DOHH2 (cell line): ENCODE measurements at regions not wholly inside any gene's neighbourhood (a gene's known extent, or its start where the extent isn't known, plus 50 kb on each side); places are given as distances from the start of the nearest gene placed in this dataset.

Source experiments
- H3F3A ChIP-seq: fragments of 200-600 bp; sonication (generic), shearing (Covaris generic); 2 replicates; pipeline ENCODE4 v1.6.0; 2016; ENCODE audit warnings: antibody characterized with exemption, mild to moderate bottlenecking; ENCODE audit not compliant: control insufficient read depth, insufficient read depth
- H3K27ac ChIP-seq: fragments of 200-600 bp; sonication (generic); 2 replicates; pipeline ENCODE4 v1.5.1; 2014; ENCODE audit warnings: low read depth, mild to moderate bottlenecking, low read length, moderate library complexity
- H3K27me3 ChIP-seq: fragments of 200-600 bp; sonication (generic); 2 replicates; pipeline ENCODE4 v1.6.1; 2014; ENCODE audit warnings: mild to moderate bottlenecking, low read length, mixed read lengths; ENCODE audit not compliant: control insufficient read depth
- H3K36me3 ChIP-seq: fragments of 200-600 bp; sonication (generic); 2 replicates; pipeline ENCODE4 v1.6.1; 2014; ENCODE audit warnings: mild to moderate bottlenecking, low read length, moderate library complexity, mixed read lengths; ENCODE audit not compliant: control insufficient read depth
- H3K4me1 ChIP-seq: fragments of 200-600 bp; sonication (generic); 2 replicates; pipeline ENCODE4 v1.6.1; 2014; ENCODE audit warnings: mild to moderate bottlenecking, low read length, mixed read lengths; ENCODE audit not compliant: control insufficient read depth
- H3K4me2 ChIP-seq: fragments of 200-600 bp; sonication (generic); 2 replicates; pipeline ENCODE4 v1.6.0; 2014; ENCODE audit warnings: mild to moderate bottlenecking, low read length, moderate library complexity
- H3K4me3 ChIP-seq: fragments of 200-600 bp; sonication (generic); 2 replicates; pipeline ENCODE4 v1.5.1; 2014; ENCODE audit warnings: mild to moderate bottlenecking, low read length, mixed read lengths
- H3K79me2 ChIP-seq: fragments of 200-600 bp; sonication (generic); 2 replicates; pipeline ENCODE4 v1.6.1; 2014; ENCODE audit warnings: mild to moderate bottlenecking, low read length, mixed read lengths; ENCODE audit not compliant: control insufficient read depth
- H3K9me2 ChIP-seq: fragments of 200-600 bp; sonication (generic); replicated peaks from 2 replicates; pipeline ENCODE4 v1.6.1; 2014; ENCODE audit warnings: mild to moderate bottlenecking, low read length, mixed read lengths; ENCODE audit not compliant: control insufficient read depth
- H3K9me3 ChIP-seq: fragments of 200-600 bp; sonication (generic); 2 replicates; pipeline ENCODE4 v1.6.1; 2014; ENCODE audit warnings: antibody characterized with exemption, low read length, mixed read lengths; ENCODE audit not compliant: control insufficient read depth, insufficient read depth
- H4K20me1 ChIP-seq: fragments of 200-600 bp; sonication (generic); 2 replicates; pipeline ENCODE4 v1.6.0; 2014; ENCODE audit warnings: low read depth, mild to moderate bottlenecking, antibody characterized with exemption, low read length, moderate library complexity; ENCODE audit not compliant: control insufficient read depth, insufficient read depth
- EZH2phosphoT487 ChIP-seq: fragments of 200-600 bp; sonication (generic); IDR thresholded peaks from 2 replicates; pipeline ENCODE4 v1.6.1; 2017; ENCODE audit warnings: borderline replicate concordance, mild to moderate bottlenecking, antibody characterized with exemption, low read length, moderate library complexity, mixed read lengths
- TF ChIP-seq, protein P1 (sequence below): fragments of 200-600 bp; sonication (generic); IDR thresholded peaks from one replicate; pipeline ENCODE4 v1.5.1; 2014; ENCODE audit warnings: antibody characterized with exemption, mild to moderate bottlenecking, low read depth, low read length; ENCODE audit not compliant: poor library complexity, severe bottlenecking

DNA sequence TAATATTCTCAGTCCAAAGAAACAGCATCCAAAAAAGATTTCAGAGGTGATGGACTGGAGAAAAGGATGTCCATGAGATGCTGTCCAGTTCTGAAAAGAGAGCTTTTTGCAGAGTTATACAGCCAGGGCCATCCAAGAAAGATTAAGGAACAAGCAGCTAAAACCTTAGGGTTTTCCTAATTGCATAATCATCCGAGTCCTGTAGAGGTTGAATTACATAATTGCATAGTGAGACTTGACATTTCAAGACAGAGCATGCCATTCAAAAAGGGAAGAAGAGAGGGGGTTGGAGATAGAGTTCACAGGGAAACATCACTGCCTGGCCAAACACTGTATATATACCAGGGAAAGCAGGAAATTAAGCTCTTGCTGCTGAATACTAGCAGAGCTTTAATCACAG is 1729.2 kb upstream of the WWC1 start:
- Histone ChIP-seq H3F3A (no peaks in the 10 kb centered on the region), H4K20me1 (no peaks in the 10 kb centered on the region), H3K27ac (no peak overlapping the region), H3K4me3 (no peak overlapping the region), H3K79me2 (no peaks in the 10 kb centered on the region), H3K27me3 (no peaks in the 10 kb centered on the region), H3K36me3 (no peaks in the 10 kb centered on the region), H3K4me1 (no peaks in the 10 kb centered on the region), H3K9me3 (no peaks in the 10 kb centered on the region), H3K9me2 (no peaks in the 10 kb centered on the region), H3K4me2 (no peak overlapping the region)
- TF ChIP-seq, protein P1, sequence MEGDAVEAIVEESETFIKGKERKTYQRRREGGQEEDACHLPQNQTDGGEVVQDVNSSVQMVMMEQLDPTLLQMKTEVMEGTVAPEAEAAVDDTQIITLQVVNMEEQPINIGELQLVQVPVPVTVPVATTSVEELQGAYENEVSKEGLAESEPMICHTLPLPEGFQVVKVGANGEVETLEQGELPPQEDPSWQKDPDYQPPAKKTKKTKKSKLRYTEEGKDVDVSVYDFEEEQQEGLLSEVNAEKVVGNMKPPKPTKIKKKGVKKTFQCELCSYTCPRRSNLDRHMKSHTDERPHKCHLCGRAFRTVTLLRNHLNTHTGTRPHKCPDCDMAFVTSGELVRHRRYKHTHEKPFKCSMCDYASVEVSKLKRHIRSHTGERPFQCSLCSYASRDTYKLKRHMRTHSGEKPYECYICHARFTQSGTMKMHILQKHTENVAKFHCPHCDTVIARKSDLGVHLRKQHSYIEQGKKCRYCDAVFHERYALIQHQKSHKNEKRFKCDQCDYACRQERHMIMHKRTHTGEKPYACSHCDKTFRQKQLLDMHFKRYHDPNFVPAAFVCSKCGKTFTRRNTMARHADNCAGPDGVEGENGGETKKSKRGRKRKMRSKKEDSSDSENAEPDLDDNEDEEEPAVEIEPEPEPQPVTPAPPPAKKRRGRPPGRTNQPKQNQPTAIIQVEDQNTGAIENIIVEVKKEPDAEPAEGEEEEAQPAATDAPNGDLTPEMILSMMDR = no peak

DNA sequence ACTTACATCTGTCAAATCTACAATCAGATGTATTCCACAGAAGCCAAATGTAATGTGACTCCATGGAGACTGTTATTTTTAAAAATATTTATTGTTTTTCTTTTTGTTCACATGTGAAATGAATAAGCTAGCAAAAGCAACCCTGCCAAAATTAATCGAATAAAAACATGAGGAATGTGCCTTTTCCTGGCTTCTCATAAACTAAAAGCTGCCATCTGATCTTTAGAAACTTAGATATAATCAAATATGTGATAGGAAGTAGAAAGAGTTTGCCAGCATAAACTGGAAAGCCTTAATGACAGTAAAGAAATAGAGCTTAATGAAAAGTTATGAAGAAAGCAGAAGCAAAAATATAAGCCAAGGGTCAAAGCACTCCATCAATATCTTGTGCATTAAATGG is 1724.7 kb upstream of the WWC1 start:
- Histone ChIP-seq H3K27me3 (no peaks in the 10 kb centered on the region), H3F3A (no peaks in the 10 kb centered on the region), H3K36me3 (no peaks in the 10 kb centered on the region), H3K79me2 (no peaks in the 10 kb centered on the region), H3K4me2 (no peak overlapping the region), H3K4me1 (no peaks in the 10 kb centered on the region), H3K9me3 (no peaks in the 10 kb centered on the region), H4K20me1 (no peaks in the 10 kb centered on the region), H3K9me2 (no peaks in the 10 kb centered on the region), H3K4me3 (no peak overlapping the region), H3K27ac (no peak overlapping the region)
- no peak for TF ChIP-seq EZH2phosphoT487
- TF ChIP-seq, protein P1 = no peak

DNA sequence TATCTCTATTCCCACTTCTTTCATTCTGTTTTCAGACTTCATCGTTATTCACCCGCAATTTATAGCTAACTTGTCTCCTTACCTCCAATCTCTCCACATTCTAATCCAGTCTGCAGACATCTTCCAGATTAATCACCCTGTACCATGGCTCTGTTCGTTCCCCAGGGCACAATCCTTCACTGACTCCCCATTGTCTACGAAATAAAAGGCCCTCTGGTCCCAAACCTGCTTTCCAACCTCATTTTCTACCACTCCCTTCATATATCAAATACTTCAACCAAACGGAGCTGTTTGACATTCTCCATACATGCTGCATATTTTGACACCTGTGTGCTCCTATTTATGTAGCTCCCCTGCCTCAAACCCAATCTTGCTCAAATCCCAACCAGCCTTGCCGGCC is 1720.6 kb upstream of the WWC1 start:
- no peaks in the 10 kb centered on the region for H4K20me1 ChIP-seq
- no peaks in the 10 kb centered on the region for H3K27me3 ChIP-seq
- TF ChIP-seq, protein P1 = no peak
- no peak for TF ChIP-seq EZH2phosphoT487
- H3K4me1 ChIP-seq = no peaks in the 10 kb centered on the region
- H3K27ac ChIP-seq = no peak overlapping the region
- H3F3A ChIP-seq = no peaks in the 10 kb centered on the region
- no peak overlapping the region for H3K4me3 ChIP-seq
- H3K9me2 ChIP-seq = no peaks in the 10 kb centered on the region
- H3K79me2 ChIP-seq = no peaks in the 10 kb centered on the region
- H3K36me3 ChIP-seq = no peaks in the 10 kb centered on the region
- no peaks in the 10 kb centered on the region for H3K9me3 ChIP-seq
- H3K4me2 ChIP-seq = no peak overlapping the region

DNA sequence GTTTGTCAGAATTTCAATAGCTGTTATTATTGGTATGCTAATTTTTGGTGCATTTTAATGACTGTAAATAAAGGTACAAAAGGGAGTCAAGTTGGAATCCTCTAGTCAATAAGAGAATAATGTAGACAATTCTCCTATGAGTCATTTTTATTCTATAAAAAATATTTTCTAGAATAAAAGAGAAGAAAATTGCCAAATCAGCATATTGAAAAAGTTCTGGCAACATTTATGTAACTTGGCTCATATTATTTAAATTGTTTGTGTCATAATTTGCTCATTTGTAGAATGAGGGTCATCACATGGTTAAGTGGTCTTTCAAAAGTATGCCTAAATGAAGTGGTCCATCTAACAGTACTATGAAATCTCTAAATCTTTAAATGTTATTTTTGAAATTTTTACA is 1719.8 kb upstream of the WWC1 start:
- H3K4me2 ChIP-seq = no peak overlapping the region
- no peaks in the 10 kb centered on the region for H3K9me3 ChIP-seq
- H3K36me3 ChIP-seq = no peaks in the 10 kb centered on the region
- H3K27me3 ChIP-seq = no peaks in the 10 kb centered on the region
- no peak overlapping the region for H3K4me3 ChIP-seq
- TF ChIP-seq, protein P1 = no peak
- no peak for TF ChIP-seq EZH2phosphoT487
- H3K79me2 ChIP-seq = no peaks in the 10 kb centered on the region
- H3K27ac ChIP-seq = no peak overlapping the region
- no peaks in the 10 kb centered on the region for H3K4me1 ChIP-seq
- no peaks in the 10 kb centered on the region for H3K9me2 ChIP-seq
- H3F3A ChIP-seq = no peaks in the 10 kb centered on the region
- no peaks in the 10 kb centered on the region for H4K20me1 ChIP-seq
